DND-41 (cell line): ENCODE measurements at regions not wholly inside any gene's neighbourhood (a gene's known extent, or its start where the extent isn't known, plus 50 kb on each side); places are given as distances from the start of the nearest gene placed in this dataset.

Source experiments
- ATAC-seq: fragments of 200-7000 bp; cut with Tn5 transposase; 3 replicates; pipeline ENCODE4 v1.9.1; 2021; ENCODE audit warnings: low read depth; ENCODE audit not compliant: insufficient read depth
- DNase-seq: peaks from one replicate; pipeline ENCODE4 v3.0.0-alpha.2; 2020
- H2AFZ ChIP-seq: 2 replicates; pipeline ENCODE4 v1.6.0; 2012; ENCODE audit warnings: low read depth, low read length
- H3K27ac ChIP-seq: 2 replicates; pipeline ENCODE4 v1.5.1; 2012; ENCODE audit warnings: low read length, inconsistent platforms
- H3K27me3 ChIP-seq: fragments of 200-600 bp; sonication (generic); 2 replicates; pipeline ENCODE4 v1.6.0; 2012; ENCODE audit warnings: low read length, mild to moderate bottlenecking, inconsistent platforms; ENCODE audit not compliant: insufficient read depth, poor library complexity
- H3K36me3 ChIP-seq: 2 replicates; pipeline ENCODE4 v1.5.1; 2012; ENCODE audit warnings: low read length, inconsistent platforms; ENCODE audit not compliant: insufficient read depth
- H3K4me1 ChIP-seq: 2 replicates; pipeline ENCODE4 v1.5.1; 2012; ENCODE audit warnings: mild to moderate bottlenecking, low read length; ENCODE audit not compliant: insufficient read depth
- H3K4me2 ChIP-seq: 2 replicates; pipeline ENCODE4 v1.6.0; 2012; ENCODE audit warnings: mild to moderate bottlenecking, moderate library complexity, low read length, inconsistent platforms; ENCODE audit not compliant: insufficient read depth
- H3K4me3 ChIP-seq, 2 experiments: fragments of 200-600 bp in 1 of 2; shearing (Covaris generic) in 1 of 2; 2 replicates each; pipeline ENCODE4 v1.5.1; 2012 to 2016; ENCODE audit warnings: inconsistent platforms in 2 of 2, low read length in 2 of 2, mild to moderate bottlenecking in 2 of 2, low read depth in 1 of 2, moderate library complexity in 1 of 2
- H3K79me2 ChIP-seq: 2 replicates; pipeline ENCODE4 v1.6.0; 2012; ENCODE audit warnings: low read length, inconsistent platforms; ENCODE audit not compliant: insufficient read depth
- H3K9ac ChIP-seq: 2 replicates; pipeline ENCODE4 v1.6.0; 2012; ENCODE audit warnings: low read depth, mild to moderate bottlenecking, inconsistent platforms, low read length, moderate library complexity
- H3K9me3 ChIP-seq: 2 replicates; pipeline ENCODE4 v1.5.1; 2012; ENCODE audit warnings: low read length, moderate library complexity, mild to moderate bottlenecking, inconsistent platforms; ENCODE audit not compliant: insufficient read depth, severe bottlenecking
- H4K20me1 ChIP-seq: 2 replicates; pipeline ENCODE4 v1.6.0; 2012; ENCODE audit warnings: low read length; ENCODE audit not compliant: insufficient read depth
- EZH2 ChIP-seq: IDR thresholded peaks from 3 replicates; pipeline ENCODE4 v1.6.1; 2012; ENCODE audit warnings: borderline replicate concordance, low read depth, mild to moderate bottlenecking, moderate library complexity, low read length, inconsistent platforms; ENCODE audit not compliant: severe bottlenecking
- TF ChIP-seq, protein P1 (sequence below): IDR thresholded peaks from 2 replicates; pipeline ENCODE4 v1.5.1; 2012; ENCODE audit warnings: borderline replicate concordance, low read length, moderate library complexity, mild to moderate bottlenecking; ENCODE audit not compliant: poor library complexity, severe bottlenecking; ENCODE audit errors: extremely low read depth

DNA sequence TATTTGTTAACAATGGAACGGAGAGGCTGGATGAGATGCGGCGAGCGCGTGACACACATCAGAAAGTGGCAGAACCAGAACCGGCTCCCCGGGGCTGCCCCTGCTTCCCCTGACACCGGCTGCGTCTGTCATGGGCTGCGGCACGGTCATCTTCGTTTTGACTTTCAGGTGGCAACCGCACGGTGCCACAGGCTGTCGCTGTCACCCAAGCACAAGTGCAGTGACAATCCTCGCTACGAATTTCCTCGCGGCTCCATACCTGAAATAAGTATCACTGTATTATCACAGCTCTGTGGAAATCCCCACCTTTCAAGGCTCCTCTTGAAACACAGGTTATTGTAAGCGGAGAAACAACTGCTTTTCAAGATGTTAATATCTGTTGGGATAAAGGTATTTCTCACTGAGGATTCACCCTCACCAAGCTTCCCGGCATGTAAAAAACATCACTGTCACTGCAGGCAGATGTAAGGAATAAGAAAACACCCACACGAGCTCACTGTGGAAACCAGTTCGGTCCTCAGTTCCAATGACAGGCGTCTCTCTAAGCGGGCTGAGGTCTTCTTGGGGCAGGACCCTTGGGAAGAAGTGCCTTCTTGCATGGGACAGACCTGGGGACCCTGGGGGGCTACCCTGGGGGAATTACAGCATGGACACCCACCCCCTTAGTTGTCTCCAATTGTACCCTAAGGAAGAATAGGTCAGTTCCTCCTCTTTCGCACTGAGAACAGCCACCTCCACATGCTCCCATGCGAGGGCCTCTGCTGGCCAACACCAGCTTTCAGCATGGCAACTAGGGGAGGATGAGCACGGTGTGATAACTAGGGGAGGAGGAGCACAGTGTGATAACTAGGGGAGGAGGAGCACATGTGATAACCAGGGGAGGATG, 86.3 kb downstream of the DACT2 start:
- no peak for DNase-seq
- Histone ChIP-seq H3K27ac (no peak overlapping the region), H3K36me3 (no peaks in the 10 kb centered on the region), H3K9ac (no peak overlapping the region), H3K79me2 (no peaks in the 10 kb centered on the region), H3K4me3 (no peak overlapping the region), H4K20me1 (no peaks in the 10 kb centered on the region), H2AFZ (no peak overlapping the region), H3K4me1 (no peaks in the 10 kb centered on the region), H3K9me3 (peaks cover 6% of the 10 kb centered on the region), H3K27me3 (no peaks in the 10 kb centered on the region), H3K4me2 (no peak overlapping the region)
- TF ChIP-seq, protein P1, sequence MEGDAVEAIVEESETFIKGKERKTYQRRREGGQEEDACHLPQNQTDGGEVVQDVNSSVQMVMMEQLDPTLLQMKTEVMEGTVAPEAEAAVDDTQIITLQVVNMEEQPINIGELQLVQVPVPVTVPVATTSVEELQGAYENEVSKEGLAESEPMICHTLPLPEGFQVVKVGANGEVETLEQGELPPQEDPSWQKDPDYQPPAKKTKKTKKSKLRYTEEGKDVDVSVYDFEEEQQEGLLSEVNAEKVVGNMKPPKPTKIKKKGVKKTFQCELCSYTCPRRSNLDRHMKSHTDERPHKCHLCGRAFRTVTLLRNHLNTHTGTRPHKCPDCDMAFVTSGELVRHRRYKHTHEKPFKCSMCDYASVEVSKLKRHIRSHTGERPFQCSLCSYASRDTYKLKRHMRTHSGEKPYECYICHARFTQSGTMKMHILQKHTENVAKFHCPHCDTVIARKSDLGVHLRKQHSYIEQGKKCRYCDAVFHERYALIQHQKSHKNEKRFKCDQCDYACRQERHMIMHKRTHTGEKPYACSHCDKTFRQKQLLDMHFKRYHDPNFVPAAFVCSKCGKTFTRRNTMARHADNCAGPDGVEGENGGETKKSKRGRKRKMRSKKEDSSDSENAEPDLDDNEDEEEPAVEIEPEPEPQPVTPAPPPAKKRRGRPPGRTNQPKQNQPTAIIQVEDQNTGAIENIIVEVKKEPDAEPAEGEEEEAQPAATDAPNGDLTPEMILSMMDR: no peak
- TF ChIP-seq EZH2: no peak
- no peak for ATAC-seq

DNA sequence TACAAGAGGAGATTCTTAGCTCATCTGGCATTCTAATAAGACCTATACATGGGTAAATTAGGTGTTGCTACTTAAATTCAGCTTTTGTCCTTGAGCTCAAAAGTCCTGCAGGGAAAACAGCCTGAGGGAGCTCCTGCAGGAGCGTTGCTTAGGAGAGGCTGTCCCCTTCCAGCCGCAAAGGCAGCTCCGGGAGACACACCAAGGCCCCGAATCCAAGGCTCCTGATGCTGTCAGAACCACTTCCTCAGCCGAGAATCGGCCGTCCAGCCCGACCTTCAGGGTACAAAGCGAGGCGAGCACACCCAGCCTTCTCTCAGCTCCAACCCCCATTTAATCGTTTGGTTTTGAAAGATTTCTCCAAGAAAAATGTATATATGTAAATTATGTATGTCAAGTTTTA, 87.0 kb downstream of the DACT2 start:
- Histone ChIP-seq H2AFZ (no peak overlapping the region), H3K9ac (no peak overlapping the region), H3K4me1 (no peaks in the 10 kb centered on the region), H3K27me3 (no peaks in the 10 kb centered on the region), H3K9me3 (peaks cover 4% of the 10 kb centered on the region), H3K4me3 (no peak overlapping the region), H3K36me3 (no peaks in the 10 kb centered on the region), H3K4me2 (no peak overlapping the region), H3K79me2 (no peaks in the 10 kb centered on the region), H3K27ac (no peak overlapping the region), H4K20me1 (no peaks in the 10 kb centered on the region)
- DNase-seq (no peak), ATAC-seq (no peak)
- TF ChIP-seq, protein P1: no peak
- TF ChIP-seq EZH2: no peak

GRCh38 chr6:168232062-168232461, 87.5 kb downstream of the DACT2 start:
- no peak overlapping the region for H3K9ac ChIP-seq
- no peak overlapping the region for H2AFZ ChIP-seq
- no peaks in the 10 kb centered on the region for H3K4me1 ChIP-seq
- DNase-seq (no peak), ATAC-seq (no peak)
- no peak overlapping the region for H3K4me3 ChIP-seq
- peaks cover 4% of the 10 kb centered on the region for H3K9me3 ChIP-seq
- H3K36me3 ChIP-seq: no peaks in the 10 kb centered on the region
- no peak for TF ChIP-seq EZH2
- TF ChIP-seq, protein P1: no peak
- no peaks in the 10 kb centered on the region for H3K27me3 ChIP-seq
- H4K20me1 ChIP-seq: no peaks in the 10 kb centered on the region
- H3K27ac ChIP-seq: no peak overlapping the region
- H3K4me2 ChIP-seq: no peak overlapping the region
- H3K79me2 ChIP-seq: no peaks in the 10 kb centered on the region
